ENCODE measurements at regions not wholly inside any gene's neighbourhood (a gene's known extent, or its start where the extent isn't known, plus 50 kb on each side); places are given as distances from the start of the nearest gene placed in this dataset.

DNA sequence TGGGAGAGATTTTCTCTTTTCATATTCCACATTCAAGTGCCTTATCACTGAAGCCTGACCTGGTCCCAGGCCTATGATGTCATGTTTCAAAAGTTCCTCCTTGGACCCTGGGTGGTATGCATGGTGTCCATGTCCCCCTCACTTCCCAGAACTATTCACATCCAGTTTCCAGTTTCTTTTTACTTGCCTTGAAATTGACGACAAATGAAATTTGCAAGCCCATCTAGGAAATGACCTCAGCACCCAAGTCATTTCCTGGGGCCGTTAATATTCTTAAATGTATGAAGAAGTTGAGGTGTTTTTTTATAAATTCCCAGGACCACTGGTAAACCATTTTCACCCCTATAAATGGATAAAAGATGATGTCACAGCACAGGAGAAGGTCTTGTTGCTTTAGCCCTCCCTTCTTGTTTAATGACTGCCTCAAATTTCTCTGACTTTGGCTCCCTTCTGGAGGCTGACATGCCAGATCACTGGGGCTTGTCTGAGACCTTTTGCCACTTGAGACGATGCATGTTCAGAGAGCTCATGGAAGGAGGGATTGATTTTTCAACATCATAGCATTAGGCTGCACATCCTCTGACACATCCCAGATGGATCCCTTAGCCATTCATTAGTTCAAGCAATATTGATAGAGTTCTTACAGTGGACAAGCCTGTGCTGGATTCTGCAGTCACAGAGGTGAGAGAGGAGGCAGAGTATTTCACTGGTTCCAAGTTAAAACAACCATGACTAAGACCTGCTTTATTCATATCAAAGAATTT is 221.3 kb downstream of the PLPP3 start:
- intact Hi-C loops (cut with micrococcal nuclease): no loop called here
- H3K4me1 Mint-ChIP-seq: peaks cover 2% of the 10 kb centered on the region
- Histone ChIP-seq H3K9ac (ENCODE audit: insufficient read depth, low read length, poor library complexity, severe bottlenecking) (no peak overlapping the region), H3K27ac (ENCODE audit: low read depth in 1 of 2, low read length in 2 of 2) (no peak overlapping the region), H3K27me3 (ENCODE audit: control insufficient read depth in 2 of 2, insufficient read depth in 2 of 2, low read length in 2 of 2) (peaks cover 0 to 4% of the 10 kb centered on the region in 2 donors), H4K20me1 (ENCODE audit: insufficient read depth, low read length) (no peaks in the 10 kb centered on the region), H2AFZ (ENCODE audit: insufficient read depth, low read depth, low read length, poor library complexity, severe bottlenecking) (no peak overlapping the region), H3K4me1 (ENCODE audit: control insufficient read depth in 1 of 2, insufficient read depth in 2 of 2, low read length in 2 of 2) (no peaks in the 10 kb centered on the region), H3K4me2 (replicated peaks; ENCODE audit: extremely low read depth, low read length, poor library complexity, severe bottlenecking) (no peak overlapping the region), H3K9me3 (replicated peaks in 1 of 2; ENCODE audit: control insufficient read depth in 1 of 2, insufficient read depth in 1 of 2, low read length in 2 of 2) (no peaks in the 10 kb centered on the region), H3K79me2 (ENCODE audit: insufficient read depth, low read length) (no peaks in the 10 kb centered on the region), H3K4me3 (replicated peaks in 1 of 3; ENCODE audit: low read depth in 2 of 3, low read length in 3 of 3) (no peak overlapping the region), H3K36me3 (replicated peaks in 1 of 2; ENCODE audit: control insufficient read depth in 1 of 2, insufficient read depth in 2 of 2, low read length in 2 of 2) (no peaks in the 10 kb centered on the region)
- peaks cover 0 to 5% (median 0%) of the 10 kb centered on the region in 3 donors for H3K27me3 Mint-ChIP-seq (ENCODE audit: low read depth in 3 of 3)
- DNase-seq: no peak
- no peak overlapping the region for H3K4me3 Mint-ChIP-seq
- WGBS (ENCODE audit: insufficient coverage): no CpG with 5 or more reads among the region's 3 CpGs
- H3K9me3 Mint-ChIP-seq: peaks cover 0 to 6% (median 0%) of the 10 kb centered on the region in 7 donors
- H3K36me3 Mint-ChIP-seq: no peaks in the 10 kb centered on the region
- TF ChIP-seq, protein P1, sequence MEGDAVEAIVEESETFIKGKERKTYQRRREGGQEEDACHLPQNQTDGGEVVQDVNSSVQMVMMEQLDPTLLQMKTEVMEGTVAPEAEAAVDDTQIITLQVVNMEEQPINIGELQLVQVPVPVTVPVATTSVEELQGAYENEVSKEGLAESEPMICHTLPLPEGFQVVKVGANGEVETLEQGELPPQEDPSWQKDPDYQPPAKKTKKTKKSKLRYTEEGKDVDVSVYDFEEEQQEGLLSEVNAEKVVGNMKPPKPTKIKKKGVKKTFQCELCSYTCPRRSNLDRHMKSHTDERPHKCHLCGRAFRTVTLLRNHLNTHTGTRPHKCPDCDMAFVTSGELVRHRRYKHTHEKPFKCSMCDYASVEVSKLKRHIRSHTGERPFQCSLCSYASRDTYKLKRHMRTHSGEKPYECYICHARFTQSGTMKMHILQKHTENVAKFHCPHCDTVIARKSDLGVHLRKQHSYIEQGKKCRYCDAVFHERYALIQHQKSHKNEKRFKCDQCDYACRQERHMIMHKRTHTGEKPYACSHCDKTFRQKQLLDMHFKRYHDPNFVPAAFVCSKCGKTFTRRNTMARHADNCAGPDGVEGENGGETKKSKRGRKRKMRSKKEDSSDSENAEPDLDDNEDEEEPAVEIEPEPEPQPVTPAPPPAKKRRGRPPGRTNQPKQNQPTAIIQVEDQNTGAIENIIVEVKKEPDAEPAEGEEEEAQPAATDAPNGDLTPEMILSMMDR (IDR thresholded peaks at IDR 0.05): no peak
- no peak overlapping the region for H3K27ac Mint-ChIP-seq

DNA sequence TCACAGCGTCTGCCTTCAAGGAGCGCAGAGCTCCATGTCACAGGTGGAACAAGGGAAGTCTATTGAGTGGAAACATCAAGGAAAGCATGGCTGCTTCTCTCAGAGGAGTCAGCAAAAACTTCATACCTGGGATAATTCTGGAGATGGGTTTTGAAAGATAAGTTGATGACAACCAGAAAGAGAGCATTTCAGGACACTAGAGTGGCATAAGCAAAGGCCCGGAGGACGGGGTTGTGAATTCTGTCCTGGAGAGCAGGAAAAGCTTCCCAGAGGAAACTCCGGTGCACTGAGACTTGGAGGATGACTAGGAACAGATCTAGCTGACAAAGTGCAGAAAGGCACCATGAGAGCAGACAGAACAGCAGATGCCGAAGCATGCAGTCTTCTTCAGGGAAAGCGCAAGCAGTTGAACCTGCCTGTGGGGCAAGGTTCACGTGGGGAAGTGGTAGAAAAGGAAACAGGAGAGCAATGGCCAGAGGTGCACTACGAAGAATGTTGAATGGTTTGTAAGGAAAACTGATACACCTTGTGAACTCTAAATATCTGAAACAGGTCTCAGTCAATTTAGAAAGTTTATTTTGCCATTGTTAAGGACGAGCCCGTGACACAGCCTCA is 222.9 kb downstream of the PLPP3 start:
- Histone ChIP-seq H3K4me1 (ENCODE audit: control insufficient read depth in 1 of 2, insufficient read depth in 2 of 2, low read length in 2 of 2) (no peaks in the 10 kb centered on the region), H3K36me3 (replicated peaks in 1 of 2; ENCODE audit: control insufficient read depth in 1 of 2, insufficient read depth in 2 of 2, low read length in 2 of 2) (no peaks in the 10 kb centered on the region), H3K4me3 (replicated peaks in 1 of 3; ENCODE audit: low read depth in 2 of 3, low read length in 3 of 3) (no peak overlapping the region), H3K27me3 (ENCODE audit: control insufficient read depth in 2 of 2, insufficient read depth in 2 of 2, low read length in 2 of 2) (peaks cover 0 to 2% of the 10 kb centered on the region in 2 donors), H3K9ac (ENCODE audit: insufficient read depth, low read length, poor library complexity, severe bottlenecking) (no peak overlapping the region), H4K20me1 (ENCODE audit: insufficient read depth, low read length) (no peaks in the 10 kb centered on the region), H3K79me2 (ENCODE audit: insufficient read depth, low read length) (no peaks in the 10 kb centered on the region), H3K4me2 (replicated peaks; ENCODE audit: extremely low read depth, low read length, poor library complexity, severe bottlenecking) (no peak overlapping the region), H3K9me3 (replicated peaks in 1 of 2; ENCODE audit: control insufficient read depth in 1 of 2, insufficient read depth in 1 of 2, low read length in 2 of 2) (no peaks in the 10 kb centered on the region), H2AFZ (ENCODE audit: insufficient read depth, low read depth, low read length, poor library complexity, severe bottlenecking) (no peak overlapping the region), H3K27ac (ENCODE audit: low read depth in 1 of 2, low read length in 2 of 2) (no peak overlapping the region)
- peaks cover 3 to 6% (median 6%) of the 10 kb centered on the region in 3 donors for H3K27me3 Mint-ChIP-seq (ENCODE audit: low read depth in 3 of 3)
- 99% methylated on average over 7 of the region's 11 CpGs for WGBS (ENCODE audit: insufficient coverage)
- no peaks in the 10 kb centered on the region for H3K36me3 Mint-ChIP-seq
- H3K9me3 Mint-ChIP-seq: peaks cover 0 to 6% (median 0%) of the 10 kb centered on the region in 7 donors
- peaks cover 2% of the 10 kb centered on the region for H3K4me1 Mint-ChIP-seq
- no peak overlapping the region for H3K4me3 Mint-ChIP-seq
- TF ChIP-seq, protein P1 (IDR thresholded peaks at IDR 0.05): no peak
- no peak for DNase-seq
- no peak overlapping the region for H3K27ac Mint-ChIP-seq
- intact Hi-C loops (cut with micrococcal nuclease): no loop called here

Measured in CD14-positive monocyte (primary cell).